GM18519 (cell line): ENCODE measurements at regions not wholly inside any gene's neighbourhood (a gene's known extent, or its start where the extent isn't known, plus 50 kb on each side); places are given as distances from the start of the nearest gene placed in this dataset.
"Not testable (repeated sequence)": the region's sequence is repeated elsewhere in the genome, so short reads cannot be mapped to it uniquely, and the experiment has no call there.

Experiments
- ATAC-seq: cut with Tn5 transposase; IDR thresholded peaks from one replicate; pipeline ENCODE4 v1.9.1; 2021; ENCODE audit warnings: mild to moderate bottlenecking, moderate library complexity; ENCODE audit not compliant: unreplicated experiment, low FRiP score

GRCh38 chr6:34646714-34647113 lies 49.9 kb downstream of the ILRUN start:
- no peak for ATAC-seq

GRCh38 chr6:34645627-34646026 lies 50.9 kb downstream of the ILRUN start:
- ATAC-seq = no peak

- ATAC-seq = no peak
Measured at GRCh38 chr6:34644716-34645115, 51.9 kb downstream of the ILRUN start.

- no peak for ATAC-seq
Measured at GRCh38 chr6:34642427-34642826, 54.1 kb downstream of the ILRUN start.

GRCh38 chr6:34640074-34640849 lies 56.3 kb downstream of the ILRUN start:
- not testable (repeated sequence) for ATAC-seq

- peak; percentile 44 for ATAC-seq
Measured at GRCh38 chr6:34638834-34639736, 57.5 kb downstream of the ILRUN start.

- no peak for ATAC-seq
Measured at GRCh38 chr6:34633785-34634184, 62.8 kb downstream of the ILRUN start.

GRCh38 chr6:34633256-34633655 lies 63.3 kb downstream of the ILRUN start:
- no peak for ATAC-seq

GRCh38 chr6:34630040-34630439 lies 66.5 kb downstream of the ILRUN start:
- no peak for ATAC-seq

- ATAC-seq = no peak
Measured at GRCh38 chr6:34627296-34627695, 69.3 kb downstream of the ILRUN start.

GRCh38 chr6:34618430-34619182 lies 62.5 kb upstream of the SPDEF start:
- ATAC-seq = no peak

GRCh38 chr6:34617231-34617630 lies 61.1 kb upstream of the SPDEF start:
- ATAC-seq = no peak

GRCh38 chr6:34616227-34616585 lies 60.1 kb upstream of the SPDEF start:
- ATAC-seq = no peak

- ATAC-seq = no peak
Measured at GRCh38 chr6:34615574-34616226, 59.6 kb upstream of the SPDEF start.

GRCh38 chr6:34610819-34611477 lies 54.8 kb upstream of the SPDEF start:
- ATAC-seq = no peak

GRCh38 chr6:34608321-34609091 lies 52.4 kb upstream of the SPDEF start:
- ATAC-seq = no peak

- ATAC-seq = no peak
Measured at GRCh38 chr6:34606477-34607265, 50.5 kb upstream of the SPDEF start.
